PC-3 (cell line): ENCODE measurements at regions not wholly inside any gene's neighbourhood (a gene's known extent, or its start where the extent isn't known, plus 50 kb on each side); places are given as distances from the start of the nearest gene placed in this dataset.

Source experiments
- CTCF ChIP-seq: fragments of 300-600 bp; sonication (generic); conservative IDR thresholded peaks from 2 replicates; pipeline ENCODE4 v1.5.1; 2017; ENCODE audit warnings: antibody characterized with exemption, low read depth, mild to moderate bottlenecking, low read length
- EZH2 ChIP-seq: fragments of 300-600 bp; sonication (generic); IDR thresholded peaks from one replicate; pipeline ENCODE4 v1.6.1; 2017; ENCODE audit warnings: antibody characterized with exemption, mild to moderate bottlenecking, low read length; ENCODE audit not compliant: unreplicated experiment

- TF ChIP-seq CTCF: no peak
- TF ChIP-seq EZH2: no peak
Observed at GRCh38 chr11:70018816-70019215, 59.3 kb upstream of the ANO1 start.
